SJCRH30 (cell line): ENCODE measurements at regions not wholly inside any gene's neighbourhood (a gene's known extent, or its start where the extent isn't known, plus 50 kb on each side); places are given as distances from the start of the nearest gene placed in this dataset.

Experiments used
- DNase-seq, 2 experiments: peaks; one replicate each; pipeline ENCODE4 v3.0.0-alpha.2; 2015 to 2020
- H3K27ac ChIP-seq: fragments of 250-450 bp; sonication (Bioruptor Pico); 2 replicates; pipeline ENCODE4 v1.5.1; 2020; ENCODE audit warnings: mild to moderate bottlenecking, moderate library complexity
- H3K27me3 ChIP-seq: fragments of 250-450 bp; sonication (Bioruptor Pico); 2 replicates; pipeline ENCODE4 v1.5.1; 2020; ENCODE audit warnings: mild to moderate bottlenecking, moderate library complexity
- H3K36me3 ChIP-seq: fragments of 250-450 bp; sonication (Bioruptor Pico); 2 replicates; pipeline ENCODE4 v1.5.1; 2020; ENCODE audit warnings: mild to moderate bottlenecking, moderate library complexity
- H3K4me1 ChIP-seq: fragments of 250-450 bp; sonication (Bioruptor Pico); 2 replicates; pipeline ENCODE4 v1.5.1; 2020; ENCODE audit warnings: mild to moderate bottlenecking, moderate library complexity
- H3K4me3 ChIP-seq: fragments of 250-450 bp; sonication (Bioruptor Pico); 2 replicates; pipeline ENCODE4 v1.5.1; 2020; ENCODE audit warnings: mild to moderate bottlenecking, moderate library complexity
- H3K9me3 ChIP-seq: fragments of 250-450 bp; sonication (Bioruptor Pico); replicated peaks from 2 replicates; pipeline ENCODE4 v1.5.1; 2020; ENCODE audit warnings: mild to moderate bottlenecking, moderate library complexity

- Histone ChIP-seq H3K27me3 (no peaks in the 10 kb centered on the region), H3K36me3 (no peaks in the 10 kb centered on the region), H3K4me3 (no peak overlapping the region), H3K4me1 (peaks cover 20% of the 10 kb centered on the region), H3K27ac (no peak overlapping the region), H3K9me3 (no peaks in the 10 kb centered on the region)
- no peak for DNase-seq
Observed at GRCh38 chr9:82599336-82599949, 463.5 kb downstream of the RASEF start.

GRCh38 chr9:82600536-82601292, 462.2 kb downstream of the RASEF start:
- DNase-seq = peak; percentile 12 to 50
- no peaks in the 10 kb centered on the region for H3K36me3 ChIP-seq
- H3K4me1 ChIP-seq = peaks cover 26% of the 10 kb centered on the region
- no peaks in the 10 kb centered on the region for H3K27me3 ChIP-seq
- H3K27ac ChIP-seq = no peak overlapping the region
- no peaks in the 10 kb centered on the region for H3K9me3 ChIP-seq
- H3K4me3 ChIP-seq = no peak overlapping the region

GRCh38 chr9:82601293-82601771, 461.6 kb downstream of the RASEF start:
- H3K4me3 ChIP-seq = no peak overlapping the region
- no peak overlapping the region for H3K27ac ChIP-seq
- no peaks in the 10 kb centered on the region for H3K36me3 ChIP-seq
- H3K9me3 ChIP-seq = no peaks in the 10 kb centered on the region
- no peak for DNase-seq
- no peaks in the 10 kb centered on the region for H3K27me3 ChIP-seq
- H3K4me1 ChIP-seq = peaks cover 26% of the 10 kb centered on the region

- DNase-seq = peak in 1 of 2 experiments; percentile 29
- H3K27ac ChIP-seq = no peak overlapping the region
- no peaks in the 10 kb centered on the region for H3K36me3 ChIP-seq
Observed at GRCh38 chr9:82604947-82605656, 457.8 kb downstream of the RASEF start.

GRCh38 chr9:82605657-82606031, 457.3 kb downstream of the RASEF start:
- H3K36me3 ChIP-seq = no peaks in the 10 kb centered on the region
- H3K27ac ChIP-seq = no peak overlapping the region
- H3K4me1 ChIP-seq = peaks cover 17% of the 10 kb centered on the region
- no peak overlapping the region for H3K4me3 ChIP-seq
- no peaks in the 10 kb centered on the region for H3K27me3 ChIP-seq
- DNase-seq = no peak
- H3K9me3 ChIP-seq = no peaks in the 10 kb centered on the region

More at GRCh38 chr9:82604947-82605656, 457.8 kb downstream of the RASEF start:
- Histone ChIP-seq H3K4me3 (no peak overlapping the region), H3K4me1 (peaks cover 17% of the 10 kb centered on the region), H3K9me3 (no peaks in the 10 kb centered on the region), H3K27me3 (no peaks in the 10 kb centered on the region)

GRCh38 chr9:82606071-82606470, 456.9 kb downstream of the RASEF start:
- Histone ChIP-seq H3K4me1 (peaks cover 15% of the 10 kb centered on the region), H3K9me3 (no peaks in the 10 kb centered on the region), H3K27me3 (no peaks in the 10 kb centered on the region), H3K36me3 (no peaks in the 10 kb centered on the region), H3K27ac (no peak overlapping the region), H3K4me3 (no peak overlapping the region)
- DNase-seq = no peak

- H3K9me3 ChIP-seq = no peaks in the 10 kb centered on the region
- no peaks in the 10 kb centered on the region for H3K27me3 ChIP-seq
- no peaks in the 10 kb centered on the region for H3K36me3 ChIP-seq
- no peak overlapping the region for H3K27ac ChIP-seq
- DNase-seq = peak; percentile 68 to 89
- H3K4me1 ChIP-seq = peaks cover 9% of the 10 kb centered on the region
- H3K4me3 ChIP-seq = no peak overlapping the region
Observed at GRCh38 chr9:82606492-82607382, 456.2 kb downstream of the RASEF start.

GRCh38 chr9:82608487-82608886, 454.5 kb downstream of the RASEF start:
- H3K36me3 ChIP-seq = no peaks in the 10 kb centered on the region
- H3K27me3 ChIP-seq = no peaks in the 10 kb centered on the region
- H3K27ac ChIP-seq = no peak overlapping the region

GRCh38 chr9:82612942-82613341, 450.0 kb downstream of the RASEF start:
- Histone ChIP-seq H3K4me1 (peaks cover 28% of the 10 kb centered on the region), H3K27ac (peak overlapping the region; percentile 91), H3K36me3 (no peaks in the 10 kb centered on the region), H3K4me3 (no peak overlapping the region), H3K27me3 (no peaks in the 10 kb centered on the region), H3K9me3 (no peaks in the 10 kb centered on the region)
- no peak for DNase-seq

More at GRCh38 chr9:82608487-82608886, 454.5 kb downstream of the RASEF start:
- Histone ChIP-seq H3K4me1 (peaks cover 23% of the 10 kb centered on the region), H3K4me3 (no peak overlapping the region), H3K9me3 (no peaks in the 10 kb centered on the region)
- no peak for DNase-seq

- DNase-seq = peak; percentile 93 to 97
- H3K27me3 ChIP-seq = no peaks in the 10 kb centered on the region
- no peaks in the 10 kb centered on the region for H3K9me3 ChIP-seq
- H3K4me1 ChIP-seq = peaks cover 28% of the 10 kb centered on the region
- no peak overlapping the region for H3K4me3 ChIP-seq
- H3K27ac ChIP-seq = peak overlapping the region; percentile 91
- no peaks in the 10 kb centered on the region for H3K36me3 ChIP-seq
Observed at GRCh38 chr9:82613498-82613897, 449.4 kb downstream of the RASEF start.

GRCh38 chr9:82616545-82616944, 446.4 kb downstream of the RASEF start:
- no peaks in the 10 kb centered on the region for H3K27me3 ChIP-seq
- no peak overlapping the region for H3K4me3 ChIP-seq
- H3K9me3 ChIP-seq = no peaks in the 10 kb centered on the region
- H3K36me3 ChIP-seq = no peaks in the 10 kb centered on the region
- no peak for DNase-seq
- peaks cover 28% of the 10 kb centered on the region for H3K4me1 ChIP-seq
- no peak overlapping the region for H3K27ac ChIP-seq

- no peaks in the 10 kb centered on the region for H3K9me3 ChIP-seq
- H3K4me1 ChIP-seq = no peaks in the 10 kb centered on the region
- no peaks in the 10 kb centered on the region for H3K27me3 ChIP-seq
- H3K27ac ChIP-seq = no peak overlapping the region
- H3K4me3 ChIP-seq = no peak overlapping the region
- DNase-seq = no peak
- no peaks in the 10 kb centered on the region for H3K36me3 ChIP-seq
Observed at GRCh38 chr9:82621447-82621846, 441.5 kb downstream of the RASEF start.

GRCh38 chr9:82637368-82637767, 425.6 kb downstream of the RASEF start:
- Histone ChIP-seq H3K9me3 (0 out of 2 replicates have a peak, but pooled peaks cover 3% of the 10 kb centered on the region), H3K4me1 (no peaks in the 10 kb centered on the region), H3K4me3 (no peak overlapping the region), H3K27me3 (no peaks in the 10 kb centered on the region), H3K27ac (no peak overlapping the region), H3K36me3 (no peaks in the 10 kb centered on the region)
- DNase-seq = no peak

- Histone ChIP-seq H3K4me1 (no peaks in the 10 kb centered on the region), H3K9me3 (no peaks in the 10 kb centered on the region; the same call in 1 of the 2 replicates), H3K36me3 (no peaks in the 10 kb centered on the region)
Observed at GRCh38 chr9:82645600-82645999, 417.3 kb downstream of the RASEF start.

More at GRCh38 chr9:82645600-82645999, 417.3 kb downstream of the RASEF start:
- H3K27me3 ChIP-seq = no peaks in the 10 kb centered on the region
- H3K27ac ChIP-seq = no peak overlapping the region
- DNase-seq = peak in 1 of 2 experiments; percentile 5
- H3K4me3 ChIP-seq = no peak overlapping the region
